ENCODE measurements at regions not wholly inside any gene's neighbourhood (a gene's known extent, or its start where the extent isn't known, plus 50 kb on each side); places are given as distances from the start of the nearest gene placed in this dataset.
A peak's percentile ranks its signal among the peaks of the same experiment; 100 is the strongest.

DNA sequence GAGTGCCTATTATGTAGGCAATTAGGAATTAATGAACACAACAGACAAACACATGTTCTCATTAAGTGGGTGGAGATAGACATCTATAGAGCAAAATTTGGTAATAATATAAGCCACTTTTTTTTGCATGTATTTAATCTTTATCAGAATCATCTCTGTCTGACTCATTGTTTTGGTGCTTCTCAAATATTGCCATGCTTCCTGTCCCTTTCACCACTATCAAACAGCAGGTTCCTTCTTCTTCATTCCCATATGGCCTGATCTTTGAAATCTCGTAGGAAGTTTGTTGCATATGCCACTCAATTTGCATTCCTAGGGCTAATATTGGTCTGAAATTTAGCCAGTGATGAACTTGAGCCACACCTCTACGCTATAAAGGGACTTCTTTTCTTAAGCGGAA, 128.9 kb upstream of the SPEF2 start:
- Mint-ChIP-seq H3K36me3 (no peaks in the 10 kb centered on the region), H3K27me3 (ENCODE audit: low read depth in 3 of 3) (peaks cover 0 to 17% (median 0%) of the 10 kb centered on the region in 3 donors), H3K4me1 (no peaks in the 10 kb centered on the region), H3K9me3 (peaks cover 0 to 3% (median 0%) of the 10 kb centered on the region in 6 donors), H3K27ac (no peak overlapping the region), H3K4me3 (no peak overlapping the region)
- no peak for DNase-seq

DNA sequence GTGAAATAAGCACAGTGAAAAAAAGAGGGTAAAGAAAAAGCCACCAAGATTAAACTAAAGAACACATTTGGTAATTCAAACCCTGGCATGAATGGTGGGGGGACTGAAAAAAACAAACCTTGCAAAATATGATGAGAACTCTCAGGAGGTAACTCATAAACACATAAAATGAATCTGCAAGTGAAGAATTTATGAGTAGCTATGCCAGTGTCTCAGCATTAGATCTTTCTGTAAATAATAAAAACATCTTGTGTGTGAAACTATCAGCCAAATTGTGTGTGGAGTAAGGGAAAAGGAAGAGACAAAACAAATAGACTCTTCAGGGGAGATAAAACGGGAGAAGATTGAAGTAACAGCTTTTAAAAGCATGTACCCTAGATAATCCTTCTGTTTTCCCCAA, 129.6 kb upstream of the SPEF2 start:
- no peak overlapping the region for H3K4me3 Mint-ChIP-seq
- no peak overlapping the region for H3K27ac Mint-ChIP-seq

DNA sequence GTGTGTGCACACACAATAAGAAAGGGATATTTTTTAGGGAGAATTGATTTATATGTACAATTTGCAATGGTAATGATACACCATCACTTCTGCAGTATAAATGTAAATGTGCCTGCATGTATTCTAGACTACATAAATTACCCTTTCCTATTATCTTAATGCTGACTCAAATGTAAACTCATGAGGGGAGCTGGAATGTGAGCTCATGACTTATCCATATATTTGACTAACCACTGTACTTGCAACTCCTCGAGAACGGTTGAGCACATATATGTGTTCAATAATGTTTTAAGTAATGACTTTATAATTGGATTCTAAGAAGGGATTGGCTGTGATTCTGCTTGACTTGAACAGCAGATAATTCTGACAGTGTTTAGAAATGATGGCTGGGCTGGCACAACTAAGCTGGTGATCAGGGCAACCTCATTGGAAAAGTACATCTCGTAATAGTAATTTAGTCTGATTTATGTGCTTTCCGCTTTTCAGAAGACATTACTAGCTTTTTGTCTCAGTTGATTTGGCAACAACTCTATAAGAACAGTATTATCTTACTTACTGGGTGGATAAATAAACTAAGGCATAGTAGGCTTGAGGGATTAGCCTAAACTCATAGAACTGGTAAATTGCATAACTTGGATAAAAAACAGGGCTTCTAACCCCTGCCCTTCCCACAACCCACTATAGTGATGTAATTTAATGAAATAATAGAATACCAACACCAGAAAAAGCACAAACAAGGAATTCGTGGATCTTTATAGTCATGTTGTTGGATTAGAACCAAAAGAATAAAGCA, 130.2 kb upstream of the SPEF2 start:
- no peaks in the 10 kb centered on the region for H3K36me3 Mint-ChIP-seq
- no peak overlapping the region for H3K27ac Mint-ChIP-seq
- H3K4me3 Mint-ChIP-seq: no peak overlapping the region
- peaks cover 0 to 3% (median 0%) of the 10 kb centered on the region in 6 donors for H3K9me3 Mint-ChIP-seq
- H3K27me3 Mint-ChIP-seq (ENCODE audit: low read depth in 3 of 3): peaks cover 0 to 14% (median 0%) of the 10 kb centered on the region in 3 donors
- no peaks in the 10 kb centered on the region for H3K4me1 Mint-ChIP-seq
- DNase-seq: no peak

More for the DNA sequence above, 129.6 kb upstream of the SPEF2 start:
- no peak for DNase-seq
- no peaks in the 10 kb centered on the region for H3K4me1 Mint-ChIP-seq
- H3K36me3 Mint-ChIP-seq: no peaks in the 10 kb centered on the region
- peaks cover 0 to 14% (median 0%) of the 10 kb centered on the region in 3 donors for H3K27me3 Mint-ChIP-seq (ENCODE audit: low read depth in 3 of 3)
- peaks cover 0 to 3% (median 0%) of the 10 kb centered on the region in 6 donors for H3K9me3 Mint-ChIP-seq

DNA sequence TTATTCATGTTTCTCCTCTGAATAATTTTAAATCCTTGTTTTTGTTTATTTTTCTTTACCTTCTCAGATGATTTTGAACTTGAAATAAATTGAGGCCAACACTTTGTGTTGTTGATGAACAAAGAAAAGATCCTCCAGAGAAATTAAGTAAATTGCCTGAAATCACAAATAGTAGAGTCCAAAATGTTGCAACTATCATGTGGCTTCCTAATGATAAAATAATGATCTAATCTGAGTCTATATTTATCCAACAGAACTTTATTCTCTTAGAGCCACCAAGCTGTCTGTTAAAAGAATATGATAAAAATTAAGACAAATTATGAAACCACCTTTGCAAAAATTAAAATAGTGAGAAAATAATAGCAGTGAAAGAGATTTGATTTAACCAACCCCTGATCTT, 132.2 kb upstream of the SPEF2 start:
- Mint-ChIP-seq H3K4me1 (no peaks in the 10 kb centered on the region), H3K36me3 (peaks cover 0 to 3% (median 0%) of the 10 kb centered on the region in 3 donors), H3K27me3 (ENCODE audit: low read depth in 3 of 3) (peaks cover 0 to 9% (median 0%) of the 10 kb centered on the region in 3 donors), H3K27ac (no peak overlapping the region), H3K4me3 (no peak overlapping the region), H3K9me3 (no peaks in the 10 kb centered on the region)
- no peak for DNase-seq

DNA sequence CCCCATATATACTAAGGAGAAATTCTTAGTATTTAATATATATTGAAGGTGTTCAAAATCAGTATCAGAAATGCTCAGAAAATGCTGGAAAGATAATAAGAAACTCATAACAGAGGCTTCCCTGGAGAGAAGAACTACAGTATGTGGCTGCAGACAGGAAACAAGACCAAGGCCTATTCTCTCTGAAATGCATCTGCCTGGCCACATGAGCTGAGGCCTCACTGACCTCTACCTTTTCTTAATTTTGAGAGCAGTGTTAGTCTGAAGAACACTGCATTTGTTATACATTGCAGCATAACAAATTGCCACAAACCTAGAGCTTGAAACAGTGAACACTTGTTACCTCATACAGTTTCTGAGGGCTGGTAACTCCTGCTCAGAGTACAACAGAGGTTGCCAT, 133.4 kb upstream of the SPEF2 start:
- Mint-ChIP-seq H3K4me3 (no peak overlapping the region), H3K9me3 (no peaks in the 10 kb centered on the region), H3K36me3 (peaks cover 1 to 10% (median 3%) of the 10 kb centered on the region in 3 donors), H3K27ac (no peak overlapping the region), H3K27me3 (ENCODE audit: low read depth in 3 of 3) (peaks cover 0 to 3% (median 0%) of the 10 kb centered on the region in 3 donors), H3K4me1 (peaks cover 6 to 8% of the 10 kb centered on the region in 2 donors)
- DNase-seq: no peak

DNA sequence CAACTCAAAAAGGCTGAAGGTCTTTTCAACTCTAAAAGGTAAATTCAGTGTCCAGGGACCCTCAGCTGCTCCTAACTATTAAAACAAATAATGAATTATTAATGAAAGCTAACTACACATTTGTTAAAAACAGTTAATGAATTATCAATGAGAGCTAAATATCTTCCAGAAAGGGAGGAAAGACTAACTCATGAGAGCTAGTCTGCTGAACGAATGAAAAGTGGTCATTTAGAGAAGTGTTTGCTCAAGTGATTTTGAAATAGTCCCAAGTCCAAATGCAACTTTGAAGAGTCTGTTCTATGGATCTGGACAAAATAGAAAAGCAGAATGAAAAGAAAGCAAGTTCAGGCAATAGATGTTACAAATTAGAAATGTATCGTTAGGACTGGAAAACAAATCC, 133.9 kb upstream of the SPEF2 start:
- no peaks in the 10 kb centered on the region for H3K9me3 Mint-ChIP-seq
- H3K4me3 Mint-ChIP-seq: no peak overlapping the region
- H3K27ac Mint-ChIP-seq: no peak overlapping the region
- H3K36me3 Mint-ChIP-seq: peaks cover 3 to 13% (median 3%) of the 10 kb centered on the region in 3 donors
- H3K27me3 Mint-ChIP-seq (ENCODE audit: low read depth in 3 of 3): peaks cover 0 to 3% (median 0%) of the 10 kb centered on the region in 3 donors
- H3K4me1 Mint-ChIP-seq: peaks cover 9 to 12% of the 10 kb centered on the region in 2 donors
- DNase-seq: no peak

DNA sequence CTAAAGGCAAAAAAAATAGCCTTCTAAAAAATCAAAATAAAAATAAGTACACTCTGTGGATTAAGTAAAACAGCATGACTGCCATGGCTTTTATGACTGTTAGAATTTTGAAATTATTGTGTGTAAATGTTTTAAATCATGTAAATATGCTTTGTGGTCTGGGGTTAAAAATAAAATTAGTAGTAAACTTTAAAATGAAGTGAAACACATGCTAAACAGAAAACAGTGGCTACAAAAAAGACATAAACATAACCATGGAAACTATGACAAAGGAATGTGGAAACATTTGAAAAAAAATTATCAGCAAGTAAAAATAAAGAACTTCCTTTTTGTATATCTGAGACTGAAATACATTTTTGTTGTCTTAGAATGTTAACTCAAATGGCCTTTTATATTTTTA, 134.5 kb upstream of the SPEF2 start:
- Mint-ChIP-seq H3K36me3 (peaks cover 3 to 13% (median 3%) of the 10 kb centered on the region in 3 donors), H3K4me1 (peaks cover 12 to 17% of the 10 kb centered on the region in 2 donors), H3K27me3 (ENCODE audit: low read depth in 3 of 3) (peaks cover 0 to 3% (median 0%) of the 10 kb centered on the region in 3 donors), H3K4me3 (no peak overlapping the region), H3K27ac (no peak overlapping the region), H3K9me3 (no peaks in the 10 kb centered on the region)
- no peak for DNase-seq

DNA sequence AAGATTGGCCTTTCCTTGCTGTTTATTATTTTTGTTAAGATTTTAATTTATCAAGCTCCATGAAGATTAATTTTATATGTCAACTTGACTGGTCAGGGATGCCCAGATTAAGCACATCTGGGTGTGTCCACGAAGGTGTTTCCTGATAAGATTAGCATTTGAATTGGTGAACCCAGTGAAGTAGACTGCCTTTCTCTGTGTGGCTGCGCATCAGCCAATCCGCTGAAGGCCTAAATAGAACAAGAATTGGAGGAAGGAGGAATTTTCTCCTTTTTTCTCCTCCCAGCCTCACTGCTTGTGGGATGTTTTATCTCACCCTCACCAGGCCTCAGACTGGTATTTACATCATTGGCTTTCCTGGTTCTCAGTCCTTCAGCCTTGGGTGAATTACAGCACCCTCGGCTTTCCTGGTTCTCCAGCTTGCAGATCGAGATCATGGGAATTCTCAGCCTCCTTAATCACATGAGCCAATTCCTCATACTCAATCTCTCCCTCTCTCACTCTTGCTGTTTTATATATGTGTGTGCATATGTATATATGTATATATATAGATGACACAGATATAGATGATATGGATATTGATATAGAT, 135.4 kb upstream of the SPEF2 start:
- peaks cover 3 to 13% (median 3%) of the 10 kb centered on the region in 3 donors for H3K36me3 Mint-ChIP-seq
- H3K9me3 Mint-ChIP-seq: no peaks in the 10 kb centered on the region
- peaks cover 12 to 17% of the 10 kb centered on the region in 2 donors for H3K4me1 Mint-ChIP-seq
- DNase-seq: no peak
- no peak overlapping the region for H3K27ac Mint-ChIP-seq
- no peak overlapping the region for H3K4me3 Mint-ChIP-seq
- H3K27me3 Mint-ChIP-seq (ENCODE audit: low read depth in 3 of 3): peaks cover 0 to 3% (median 0%) of the 10 kb centered on the region in 3 donors

DNA sequence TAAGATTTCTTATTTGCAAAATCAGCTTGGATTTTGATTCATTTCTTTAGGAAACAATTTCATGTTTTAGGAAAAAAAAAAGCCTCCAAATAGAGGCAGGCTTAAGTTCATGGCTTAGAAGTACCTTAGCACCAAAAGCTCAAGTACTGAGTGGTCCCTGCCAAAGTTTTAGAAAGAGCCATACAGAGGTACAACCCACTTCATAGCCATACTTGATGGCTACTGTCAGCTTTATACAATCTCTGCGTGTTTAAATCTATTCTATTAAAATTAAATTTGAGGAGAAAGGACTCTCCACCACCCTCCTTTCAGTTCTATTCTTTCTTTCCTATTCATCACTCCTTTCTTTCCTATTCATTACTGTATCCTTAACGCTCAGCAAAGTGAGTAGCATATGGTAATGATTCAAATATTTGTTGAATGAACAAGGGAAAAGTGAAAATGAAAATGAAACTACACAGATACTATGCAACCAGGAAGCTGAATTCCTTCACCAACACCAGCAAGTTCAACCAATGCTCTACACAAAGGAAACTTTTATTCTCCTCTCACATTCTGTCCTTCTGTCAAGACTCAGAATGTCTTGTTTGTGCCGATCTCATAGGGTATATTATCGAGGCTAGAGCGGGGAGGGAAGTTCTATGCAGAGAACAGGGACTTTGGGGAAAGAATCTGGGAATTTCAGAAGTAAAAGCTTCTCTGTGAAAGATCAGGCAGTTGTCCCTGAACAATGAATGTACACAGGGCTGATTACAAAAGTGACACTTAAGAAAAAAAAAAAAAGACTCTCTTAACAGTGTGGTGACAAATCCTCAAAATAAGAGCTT, 138.6 kb upstream of the SPEF2 start:
- H3K36me3 Mint-ChIP-seq: peaks cover 3 to 13% (median 3%) of the 10 kb centered on the region in 3 donors
- peaks cover 0 to 6% (median 0%) of the 10 kb centered on the region in 3 donors for H3K27me3 Mint-ChIP-seq (ENCODE audit: low read depth in 3 of 3)
- DNase-seq: peak; percentile 6 to 37 (median 14)
- peak overlapping the region; percentile 60 to 83 (median 74) for H3K4me3 Mint-ChIP-seq
- peaks cover 12 to 17% of the 10 kb centered on the region in 2 donors for H3K4me1 Mint-ChIP-seq
- peak overlapping the region; percentile 80 to 92 (median 87) for H3K27ac Mint-ChIP-seq
- peaks cover 0 to 2% (median 0%) of the 10 kb centered on the region in 6 donors for H3K9me3 Mint-ChIP-seq

DNA sequence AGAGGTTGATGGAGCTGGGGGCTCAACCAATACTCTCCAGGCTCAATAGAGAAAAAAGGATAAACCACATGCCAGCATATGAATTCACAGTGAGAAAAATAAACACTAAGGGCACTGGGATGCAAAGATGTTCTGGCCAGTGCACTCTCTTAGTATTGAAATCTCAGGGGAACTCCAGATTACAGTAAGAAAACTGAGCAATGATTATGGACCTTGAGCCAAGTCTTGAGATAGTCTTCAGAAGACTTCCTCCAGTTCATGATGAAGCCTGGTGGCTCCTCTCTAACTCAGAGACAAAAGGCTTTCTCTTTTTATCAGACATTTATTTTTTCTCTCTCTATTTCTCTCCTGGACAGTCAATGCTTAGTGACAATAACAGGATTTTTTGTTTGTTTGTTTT, 139.8 kb upstream of the SPEF2 start:
- Mint-ChIP-seq H3K36me3 (peaks cover 3 to 17% (median 3%) of the 10 kb centered on the region in 3 donors), H3K27ac (no peak overlapping the region), H3K4me3 (no peak overlapping the region), H3K4me1 (peaks cover 12 to 17% of the 10 kb centered on the region in 2 donors), H3K9me3 (peaks cover 0 to 4% (median 0%) of the 10 kb centered on the region in 6 donors), H3K27me3 (ENCODE audit: low read depth in 3 of 3) (peaks cover 0 to 6% (median 3%) of the 10 kb centered on the region in 3 donors)
- no peak for DNase-seq

DNA sequence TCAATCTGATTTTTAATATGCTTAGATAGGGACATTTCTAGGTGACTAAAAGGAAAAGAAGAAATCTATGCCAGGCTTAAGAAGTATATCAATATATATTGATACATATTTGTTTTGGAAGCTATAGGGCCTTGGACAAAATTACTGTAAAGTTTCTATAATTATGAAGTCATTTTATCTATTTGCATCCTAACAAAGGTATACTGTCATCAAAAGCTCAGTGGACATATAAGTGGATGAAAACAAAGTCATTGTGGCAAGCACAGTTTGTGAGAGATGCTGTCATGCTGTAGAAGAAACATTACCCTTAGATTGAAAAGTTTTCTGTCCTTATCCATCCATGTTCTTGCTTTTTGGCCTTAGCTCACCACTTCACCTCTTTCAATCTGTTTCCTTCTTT, 140.3 kb upstream of the SPEF2 start:
- H3K27ac Mint-ChIP-seq: no peak overlapping the region
- DNase-seq: no peak
- peaks cover 12 to 17% of the 10 kb centered on the region in 2 donors for H3K4me1 Mint-ChIP-seq
- peaks cover 0 to 4% (median 0%) of the 10 kb centered on the region in 6 donors for H3K9me3 Mint-ChIP-seq
- H3K4me3 Mint-ChIP-seq: no peak overlapping the region
- peaks cover 0 to 6% (median 4%) of the 10 kb centered on the region in 3 donors for H3K27me3 Mint-ChIP-seq (ENCODE audit: low read depth in 3 of 3)
- H3K36me3 Mint-ChIP-seq: peaks cover 3 to 17% (median 3%) of the 10 kb centered on the region in 3 donors

DNA sequence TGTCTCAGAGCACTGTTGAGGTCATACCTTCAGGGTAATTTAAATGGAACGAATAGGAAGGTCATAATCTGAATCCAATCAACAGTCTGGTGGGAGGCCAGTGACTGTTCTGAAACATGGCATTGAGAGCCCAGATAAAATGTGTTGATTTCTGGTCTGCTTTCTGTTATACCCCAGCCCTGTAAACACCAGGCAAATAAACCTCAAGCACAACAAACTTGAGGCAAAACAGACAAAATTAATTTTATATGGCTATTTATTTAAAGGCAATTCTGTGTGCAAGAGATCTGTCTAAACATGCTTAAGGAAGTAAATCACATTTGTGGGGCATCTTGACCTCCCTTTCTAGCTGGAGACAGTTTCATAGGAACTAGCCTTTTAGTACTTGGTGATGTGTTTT, 140.9 kb upstream of the SPEF2 start:
- Mint-ChIP-seq H3K27ac (no peak overlapping the region), H3K4me1 (peaks cover 12 to 17% of the 10 kb centered on the region in 2 donors), H3K9me3 (peaks cover 0 to 4% (median 0%) of the 10 kb centered on the region in 6 donors), H3K4me3 (no peak overlapping the region), H3K27me3 (ENCODE audit: low read depth in 3 of 3) (peaks cover 0 to 6% (median 4%) of the 10 kb centered on the region in 3 donors), H3K36me3 (peaks cover 3 to 17% (median 3%) of the 10 kb centered on the region in 3 donors)
- DNase-seq: no peak

DNA sequence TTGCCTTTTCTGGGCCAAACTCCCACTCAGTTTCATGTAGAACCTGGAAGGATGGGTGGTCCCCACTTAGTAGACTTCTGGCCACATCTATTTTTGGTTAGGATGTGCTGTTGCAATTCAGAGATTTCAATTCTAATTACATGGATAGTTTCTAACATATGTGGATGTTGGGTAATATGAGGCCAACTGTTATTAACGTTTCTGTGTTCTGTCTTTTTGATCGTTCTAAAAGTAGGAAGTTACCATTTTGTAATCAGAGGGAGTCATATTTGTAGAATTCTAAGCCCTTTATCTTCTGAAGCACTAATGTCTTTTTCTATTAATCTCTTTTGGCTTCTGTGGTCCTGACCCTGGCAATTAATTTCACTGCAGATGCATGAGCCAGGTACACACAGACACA, 141.6 kb upstream of the SPEF2 start:
- Mint-ChIP-seq H3K27me3 (ENCODE audit: low read depth in 3 of 3) (peaks cover 0 to 6% (median 4%) of the 10 kb centered on the region in 3 donors), H3K9me3 (peaks cover 0 to 4% (median 0%) of the 10 kb centered on the region in 6 donors), H3K27ac (no peak overlapping the region), H3K4me3 (no peak overlapping the region), H3K4me1 (peaks cover 12 to 17% of the 10 kb centered on the region in 2 donors), H3K36me3 (peaks cover 3 to 17% (median 3%) of the 10 kb centered on the region in 3 donors)
- no peak for DNase-seq

Data from immature natural killer cell (primary cell).